ENCODE measurements at regions not wholly inside any gene's neighbourhood (a gene's known extent, or its start where the extent isn't known, plus 50 kb on each side); places are given as distances from the start of the nearest gene placed in this dataset.

GRCh38 chr18:30113454-30113853 is 929.1 kb downstream of the DSC3 start:
- TF ChIP-seq CTCF (conservative IDR thresholded peaks at IDR 0.05 in 1 of 2, IDR thresholded peaks at IDR 0.05 in 1 of 2; ENCODE audit: low read depth in 1 of 2, low read length in 2 of 2), result no peak
- no peak for TF ChIP-seq EZH2 (IDR thresholded peaks at IDR 0.05; ENCODE audit: low read length, missing control alignments)

Measured in fibroblast of lung (primary cell).